GM23338 (cell line): ENCODE measurements at regions not wholly inside any gene's neighbourhood (a gene's known extent, or its start where the extent isn't known, plus 50 kb on each side); places are given as distances from the start of the nearest gene placed in this dataset.

Experiments
- ATAC-seq: fragments of 200-7000 bp; cut with Tn5 transposase; 3 replicates; pipeline ENCODE4 v1.9.1; 2020
- DNase-seq: peaks from one replicate; pipeline ENCODE4 v3.0.0-alpha.2; 2015; ENCODE audit warnings: low spot score
- H2AFZ ChIP-seq: fragments of 200-600 bp; sonication (generic); 2 replicates; pipeline ENCODE4 v1.8.0; 2016; ENCODE audit warnings: antibody characterized with exemption, mild to moderate bottlenecking, moderate library complexity
- H3F3A ChIP-seq: fragments of 200-600 bp; sonication (generic); replicated peaks from 2 replicates; pipeline ENCODE4 v1.8.0; 2017; ENCODE audit warnings: antibody characterized with exemption, mixed run types, low read depth
- H3K27ac ChIP-seq: fragments of 200-600 bp; sonication (generic); 2 replicates; pipeline ENCODE4 v1.6.1; 2016; ENCODE audit warnings: low read depth
- H3K27me3 ChIP-seq: fragments of 200-600 bp; sonication (generic); 2 replicates; pipeline ENCODE4 v1.8.0; 2016; ENCODE audit warnings: mild to moderate bottlenecking, mixed run types, moderate library complexity; ENCODE audit not compliant: insufficient read depth
- H3K36me3 ChIP-seq: fragments of 200-600 bp; sonication (generic); 2 replicates; pipeline ENCODE4 v1.8.0; 2016; ENCODE audit warnings: mild to moderate bottlenecking; ENCODE audit not compliant: insufficient read depth
- H3K4me1 ChIP-seq: fragments of 200-600 bp; sonication (generic); 2 replicates; pipeline ENCODE4 v1.8.0; 2016; ENCODE audit warnings: mild to moderate bottlenecking, moderate library complexity; ENCODE audit not compliant: insufficient read depth
- H3K4me2 ChIP-seq: fragments of 200-600 bp; sonication (generic); 2 replicates; pipeline ENCODE4 v1.7.1; 2017; ENCODE audit warnings: mixed run types
- H3K4me3 ChIP-seq: fragments of 200-600 bp; sonication (generic); 2 replicates; pipeline ENCODE4 v1.6.1; 2016; ENCODE audit warnings: mixed run types
- H3K79me2 ChIP-seq: fragments of 200-600 bp; sonication (generic); replicated peaks from 2 replicates; pipeline ENCODE4 v1.8.0; 2017; ENCODE audit warnings: mild to moderate bottlenecking; ENCODE audit not compliant: insufficient read depth
- H3K9me2 ChIP-seq: fragments of 200-600 bp; sonication (generic); 2 replicates; pipeline ENCODE4 v1.8.0; 2017; ENCODE audit not compliant: insufficient read depth
- H4K20me1 ChIP-seq: fragments of 200-600 bp; sonication (generic); replicated peaks from 2 replicates; pipeline ENCODE4 v1.8.0; 2017; ENCODE audit warnings: mild to moderate bottlenecking; ENCODE audit not compliant: insufficient read depth
- H3K27ac Mint-ChIP-seq: 2 replicates; pipeline ENCODE4 v1.8.0; 2020; ENCODE audit warnings: inconsistent platforms, mild to moderate bottlenecking, moderate library complexity, mixed read lengths
- H3K27me3 Mint-ChIP-seq: 3 replicates; pipeline ENCODE4 v1.8.0; 2022; ENCODE audit warnings: low read depth, mild to moderate bottlenecking, moderate library complexity, mixed read lengths, inconsistent platforms; ENCODE audit not compliant: insufficient read depth, poor library complexity
- H3K36me3 Mint-ChIP-seq: 3 replicates; pipeline ENCODE4 v1.8.0; 2021; ENCODE audit warnings: low read depth, mild to moderate bottlenecking, inconsistent platforms, moderate library complexity, mixed read lengths
- H3K4me1 Mint-ChIP-seq: 3 replicates; pipeline ENCODE4 v1.8.0; 2020; ENCODE audit warnings: mild to moderate bottlenecking, inconsistent platforms, mixed read lengths
- H3K4me3 Mint-ChIP-seq: 3 replicates; pipeline ENCODE4 v1.8.0; 2021; ENCODE audit warnings: moderate library complexity, mild to moderate bottlenecking, inconsistent platforms, mixed read lengths
- H3K9me3 Mint-ChIP-seq: 3 replicates; pipeline ENCODE4 v1.8.0; 2020; ENCODE audit warnings: moderate library complexity, mild to moderate bottlenecking, inconsistent platforms, mixed read lengths
- CREB1 ChIP-seq: fragments of 250-450 bp; sonication (Bioruptor Pico); IDR thresholded peaks from 2 replicates; pipeline ENCODE4 v1.5.0; 2020; ENCODE audit warnings: low read depth, mild to moderate bottlenecking, moderate library complexity
- EZH2 ChIP-seq: fragments of 200-600 bp; sonication (generic); IDR thresholded peaks from one replicate; pipeline ENCODE4 v1.8.0; 2017; ENCODE audit warnings: antibody characterized with exemption, mild to moderate bottlenecking, low read depth; ENCODE audit not compliant: unreplicated experiment
- JUNB ChIP-seq: IDR thresholded peaks from one replicate; pipeline ENCODE4 v1.6.1; 2016; ENCODE audit warnings: antibody characterized with exemption; ENCODE audit not compliant: unreplicated experiment
- NANOG ChIP-seq: IDR thresholded peaks from 2 replicates; pipeline ENCODE4 v1.6.1; 2016; ENCODE audit warnings: antibody characterized with exemption, borderline replicate concordance
- POLR2AphosphoS5 ChIP-seq: IDR thresholded peaks from 2 replicates; pipeline ENCODE4 v1.6.1; 2016; ENCODE audit warnings: antibody characterized with exemption, low read depth
- REST ChIP-seq: IDR thresholded peaks from one replicate; pipeline ENCODE4 v1.6.1; 2018; ENCODE audit warnings: antibody characterized with exemption; ENCODE audit not compliant: unreplicated experiment
- ZNF114 ChIP-seq: fragments of 250-450 bp; sonication (Bioruptor Pico); IDR thresholded peaks from 2 replicates; pipeline ENCODE4 v1.5.0; 2020; ENCODE audit warnings: mild to moderate bottlenecking, moderate library complexity
- ZNF462 ChIP-seq: fragments of 250-450 bp; sonication (Bioruptor Pico); IDR thresholded peaks from 2 replicates; pipeline ENCODE4 v1.5.0; 2020; ENCODE audit warnings: mild to moderate bottlenecking, moderate library complexity
- TF ChIP-seq, protein P1 (sequence below): IDR thresholded peaks from 2 replicates; pipeline ENCODE4 v1.6.1; 2016; ENCODE audit warnings: antibody characterized with exemption

- H3K4me3 Mint-ChIP-seq = no peak overlapping the region
- ATAC-seq = no peak
- H3K4me1 Mint-ChIP-seq = peaks cover 2% of the 10 kb centered on the region; the same call in 1 of the 3 replicates
- Histone ChIP-seq H4K20me1 (no peaks in the 10 kb centered on the region), H3K79me2 (no peaks in the 10 kb centered on the region), H3K27ac (no peak overlapping the region), H3F3A (no peaks in the 10 kb centered on the region), H3K4me2 (no peak overlapping the region), H3K36me3 (no peaks in the 10 kb centered on the region), H3K4me3 (no peak overlapping the region), H2AFZ (no peak overlapping the region), H3K9me2 (0 out of 2 replicates have a peak, but pooled peaks cover 8% of the 10 kb centered on the region), H3K4me1 (no peaks in the 10 kb centered on the region), H3K27me3 (no peaks in the 10 kb centered on the region)
- no peak for TF ChIP-seq ZNF114 (CRISPR knock-in tag)
- TF ChIP-seq POLR2AphosphoS5 = no peak
- TF ChIP-seq, protein P1, sequence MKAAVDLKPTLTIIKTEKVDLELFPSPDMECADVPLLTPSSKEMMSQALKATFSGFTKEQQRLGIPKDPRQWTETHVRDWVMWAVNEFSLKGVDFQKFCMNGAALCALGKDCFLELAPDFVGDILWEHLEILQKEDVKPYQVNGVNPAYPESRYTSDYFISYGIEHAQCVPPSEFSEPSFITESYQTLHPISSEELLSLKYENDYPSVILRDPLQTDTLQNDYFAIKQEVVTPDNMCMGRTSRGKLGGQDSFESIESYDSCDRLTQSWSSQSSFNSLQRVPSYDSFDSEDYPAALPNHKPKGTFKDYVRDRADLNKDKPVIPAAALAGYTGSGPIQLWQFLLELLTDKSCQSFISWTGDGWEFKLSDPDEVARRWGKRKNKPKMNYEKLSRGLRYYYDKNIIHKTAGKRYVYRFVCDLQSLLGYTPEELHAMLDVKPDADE = no peak
- no peak for TF ChIP-seq NANOG
- TF ChIP-seq CREB1 (CRISPR knock-in tag) = no peak
- TF ChIP-seq JUNB = no peak
- no peak for TF ChIP-seq EZH2
- TF ChIP-seq ZNF462 (CRISPR knock-in tag) = no peak
- no peak for TF ChIP-seq REST
- H3K27me3 Mint-ChIP-seq = peaks cover 2% of the 10 kb centered on the region
- no peak overlapping the region for H3K27ac Mint-ChIP-seq
- no peaks in the 10 kb centered on the region for H3K36me3 Mint-ChIP-seq
- H3K9me3 Mint-ChIP-seq = no peaks in the 10 kb centered on the region
- no peak for DNase-seq
Measured at GRCh38 chr6:18703546-18703945, 316.4 kb downstream of the RNF144B start.
